Stimulated activated effector memory CD8-positive, alpha-beta T cell treated with anti-CD3 and anti-CD28 coated beads, Interleukin-12 subunit alpha, Interleukin-12 subunit beta, amount 100 ng/mL, for 72 hours (primary cell): ENCODE measurements at regions not wholly inside any gene's neighbourhood (a gene's known extent, or its start where the extent isn't known, plus 50 kb on each side); places are given as distances from the start of the nearest gene placed in this dataset.
"Not testable (repeated sequence)": the region's sequence is repeated elsewhere in the genome, so short reads cannot be mapped to it uniquely, and the experiment has no call there.

Experiments used
- ATAC-seq: fragments of 150-1000 bp; cut with Tn5 transposase; 2 replicates; pipeline ENCODE4 v1.10.0; 2021
- DNase-seq, 2 donors: peaks; one replicate each; pipeline ENCODE4 v3.0.0; 2021 to 2022; ENCODE audit warnings: low spot score in 2 of 2
- H3K27ac Mint-ChIP-seq: one replicate; pipeline ENCODE4 v1.8.0; 2022; ENCODE audit warnings: mild to moderate bottlenecking, mixed read lengths
- H3K36me3 Mint-ChIP-seq: one replicate; pipeline ENCODE4 v1.8.0; 2022; ENCODE audit warnings: mild to moderate bottlenecking, mixed read lengths
- H3K4me1 Mint-ChIP-seq: one replicate; pipeline ENCODE4 v1.8.0; 2022; ENCODE audit warnings: mixed read lengths
- H3K4me3 Mint-ChIP-seq: one replicate; pipeline ENCODE4 v1.8.0; 2022; ENCODE audit warnings: mild to moderate bottlenecking, mixed read lengths
- H3K9me3 Mint-ChIP-seq: one replicate; pipeline ENCODE4 v1.8.0; 2022; ENCODE audit warnings: mixed read lengths

DNA sequence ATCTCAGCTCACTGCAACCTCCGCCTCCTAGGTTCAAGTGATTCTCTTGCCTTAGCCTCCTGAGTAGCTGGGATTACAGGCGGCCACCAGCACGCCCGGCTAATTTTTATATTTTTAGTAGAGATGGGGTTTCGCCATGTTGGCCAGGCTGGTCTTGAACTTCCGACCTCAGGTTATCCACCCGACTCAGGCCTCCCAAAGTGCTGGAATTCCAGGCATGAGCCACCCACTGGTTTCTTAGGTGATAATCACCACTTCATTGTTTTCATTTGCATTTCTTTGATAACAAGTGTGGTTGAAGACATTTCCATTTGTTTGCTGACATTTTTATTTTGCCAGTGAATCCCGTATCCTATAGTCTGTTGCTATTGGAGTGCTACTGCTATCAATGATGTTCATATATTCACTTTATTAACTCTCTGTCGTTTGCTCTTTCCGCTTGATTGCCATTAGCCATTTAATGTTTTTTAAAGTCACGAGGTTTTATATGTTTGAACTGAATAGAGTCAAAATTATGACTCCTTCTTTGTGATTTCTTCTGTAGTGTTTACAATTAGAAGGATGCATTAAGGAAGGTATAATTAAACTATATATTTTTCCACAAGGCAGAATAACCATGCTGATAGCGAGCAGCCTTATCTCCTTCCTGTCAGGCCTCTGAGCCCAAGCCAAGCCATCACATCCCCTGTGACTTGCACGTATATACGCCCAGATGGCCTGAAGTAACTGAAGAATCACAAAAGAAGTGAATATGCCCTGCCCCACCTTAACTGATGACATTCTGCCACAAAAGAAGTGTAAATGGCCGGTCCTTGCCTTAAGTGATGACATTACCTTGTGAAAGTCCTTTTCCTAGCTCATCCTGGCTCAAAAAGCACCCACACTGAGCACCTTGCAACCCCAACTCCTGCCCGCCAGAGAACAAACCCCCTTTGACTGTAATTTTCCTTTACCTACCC, 87.3 kb upstream of the DAPK1 start:
- ATAC-seq, H3K36me3 Mint-ChIP-seq: not testable (repeated sequence)

DNA sequence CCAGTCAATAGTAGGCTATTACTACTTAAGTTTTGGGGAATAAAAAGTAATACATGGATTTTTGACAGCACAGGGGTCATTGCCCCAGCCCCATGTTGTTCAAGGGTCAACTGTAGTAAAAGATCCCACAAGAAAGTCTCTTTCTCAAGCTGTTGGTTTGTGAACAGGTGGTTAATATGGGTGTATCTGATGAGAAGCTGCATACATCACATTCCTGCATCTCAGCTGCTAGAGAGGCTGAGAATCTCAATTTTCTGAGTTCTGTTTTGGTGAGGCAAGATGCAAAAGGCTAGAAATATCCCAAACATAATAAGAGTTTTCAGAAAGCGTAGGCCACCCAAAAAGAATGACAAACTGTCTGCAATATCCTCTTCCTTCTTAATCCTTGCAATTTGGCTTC, 76.8 kb upstream of the DAPK1 start:
- no peak for ATAC-seq
- Mint-ChIP-seq H3K9me3 (peaks cover 3% of the 10 kb centered on the region), H3K27ac (no peak overlapping the region), H3K36me3 (no peaks in the 10 kb centered on the region), H3K4me1 (no peaks in the 10 kb centered on the region), H3K4me3 (no peak overlapping the region)
- DNase-seq: no peak

More for the DNA sequence above, 87.3 kb upstream of the DAPK1 start:
- not testable (repeated sequence) for H3K27ac Mint-ChIP-seq, H3K4me3 Mint-ChIP-seq, H3K9me3 Mint-ChIP-seq, DNase-seq, H3K4me1 Mint-ChIP-seq

DNA sequence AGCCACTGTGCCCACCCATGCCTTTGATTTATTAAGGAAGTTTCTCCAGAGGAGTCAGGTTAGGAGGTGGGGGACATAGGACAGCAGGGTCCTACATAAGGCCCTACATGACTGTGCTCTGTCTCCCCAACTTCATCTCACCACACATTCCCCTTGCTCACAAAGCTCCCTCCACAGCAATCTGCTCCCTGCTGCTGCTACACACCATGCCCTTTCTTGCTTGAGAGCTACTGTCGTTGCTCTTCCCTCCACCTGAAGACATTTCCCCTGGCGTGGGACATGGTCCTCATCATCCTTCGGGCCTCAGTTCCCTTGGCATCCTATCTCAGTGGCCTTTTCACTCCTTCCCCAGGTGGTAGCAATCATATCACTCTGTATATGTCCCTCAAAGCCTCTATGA, 75.9 kb upstream of the DAPK1 start:
- Mint-ChIP-seq H3K4me1 (no peaks in the 10 kb centered on the region), H3K4me3 (no peak overlapping the region), H3K9me3 (no peaks in the 10 kb centered on the region), H3K27ac (no peak overlapping the region), H3K36me3 (no peaks in the 10 kb centered on the region)
- ATAC-seq (no peak), DNase-seq (no peak)

DNA sequence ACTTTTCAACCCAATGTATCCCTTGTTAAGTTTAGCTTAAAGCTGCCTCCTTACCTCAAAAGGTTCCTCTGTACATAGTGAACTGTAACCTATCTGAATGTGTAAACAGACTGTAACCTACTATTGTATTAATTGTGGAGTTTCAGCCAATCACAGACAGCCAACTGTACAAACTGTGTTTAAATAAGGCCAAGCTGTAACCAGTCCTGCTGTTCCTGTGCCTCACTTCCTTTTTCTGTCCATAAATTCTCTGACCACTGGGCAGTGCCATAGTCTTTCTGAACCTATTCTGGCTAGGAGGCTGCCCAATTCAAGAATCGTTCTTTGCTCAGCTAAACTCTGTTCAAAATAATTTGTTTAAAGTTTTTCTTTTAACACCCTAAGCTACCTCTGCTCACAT, 74.7 kb upstream of the DAPK1 start:
- Mint-ChIP-seq H3K36me3 (no peaks in the 10 kb centered on the region), H3K4me1 (no peaks in the 10 kb centered on the region), H3K9me3 (no peaks in the 10 kb centered on the region), H3K4me3 (no peak overlapping the region), H3K27ac (no peak overlapping the region)
- no peak for ATAC-seq
- DNase-seq: no peak

DNA sequence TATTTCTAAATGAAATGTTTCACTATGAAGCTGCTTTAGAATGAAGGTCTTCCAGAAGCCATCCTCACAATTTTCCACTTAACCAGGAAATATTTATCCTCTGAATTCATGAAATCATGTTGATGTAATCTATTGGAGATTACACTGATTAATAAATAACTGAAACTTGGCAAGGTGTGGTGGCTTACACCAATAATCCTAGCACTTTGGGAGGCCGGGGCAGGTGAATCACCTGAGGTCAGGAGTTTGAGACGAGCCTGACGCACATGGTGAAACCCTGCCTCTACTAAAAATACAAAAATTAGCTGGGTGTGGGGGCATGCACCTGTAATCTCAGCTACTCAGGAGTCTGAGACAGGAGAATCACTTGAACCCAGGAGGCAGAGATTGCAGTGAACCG, 73.8 kb upstream of the DAPK1 start:
- not testable (repeated sequence) for ATAC-seq, H3K27ac Mint-ChIP-seq, H3K4me3 Mint-ChIP-seq, H3K36me3 Mint-ChIP-seq, H3K4me1 Mint-ChIP-seq, H3K9me3 Mint-ChIP-seq, DNase-seq

DNA sequence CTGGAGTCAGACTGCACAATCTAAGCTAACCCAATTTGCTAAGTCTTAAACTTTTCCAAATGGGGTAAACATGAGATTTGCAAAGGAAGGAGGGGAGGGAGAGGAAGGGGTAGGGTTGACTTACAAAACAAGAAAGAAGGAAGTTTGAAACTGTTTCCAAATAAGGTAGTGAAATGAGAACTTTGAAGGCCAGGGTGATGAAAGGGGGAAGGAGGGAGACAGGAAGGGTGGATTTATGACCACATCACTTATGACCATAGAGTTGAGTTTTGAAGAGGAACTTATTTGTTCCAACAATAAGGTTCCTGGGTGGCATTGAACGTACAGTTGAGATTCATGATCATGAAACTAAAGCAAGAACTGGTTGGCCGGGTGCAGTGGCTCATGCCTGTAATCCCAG, 72.5 kb upstream of the DAPK1 start:
- DNase-seq (no peak), ATAC-seq (no peak)
- no peaks in the 10 kb centered on the region for H3K36me3 Mint-ChIP-seq
- H3K9me3 Mint-ChIP-seq: no peaks in the 10 kb centered on the region
- no peak overlapping the region for H3K4me3 Mint-ChIP-seq
- no peaks in the 10 kb centered on the region for H3K4me1 Mint-ChIP-seq
- no peak overlapping the region for H3K27ac Mint-ChIP-seq

DNA sequence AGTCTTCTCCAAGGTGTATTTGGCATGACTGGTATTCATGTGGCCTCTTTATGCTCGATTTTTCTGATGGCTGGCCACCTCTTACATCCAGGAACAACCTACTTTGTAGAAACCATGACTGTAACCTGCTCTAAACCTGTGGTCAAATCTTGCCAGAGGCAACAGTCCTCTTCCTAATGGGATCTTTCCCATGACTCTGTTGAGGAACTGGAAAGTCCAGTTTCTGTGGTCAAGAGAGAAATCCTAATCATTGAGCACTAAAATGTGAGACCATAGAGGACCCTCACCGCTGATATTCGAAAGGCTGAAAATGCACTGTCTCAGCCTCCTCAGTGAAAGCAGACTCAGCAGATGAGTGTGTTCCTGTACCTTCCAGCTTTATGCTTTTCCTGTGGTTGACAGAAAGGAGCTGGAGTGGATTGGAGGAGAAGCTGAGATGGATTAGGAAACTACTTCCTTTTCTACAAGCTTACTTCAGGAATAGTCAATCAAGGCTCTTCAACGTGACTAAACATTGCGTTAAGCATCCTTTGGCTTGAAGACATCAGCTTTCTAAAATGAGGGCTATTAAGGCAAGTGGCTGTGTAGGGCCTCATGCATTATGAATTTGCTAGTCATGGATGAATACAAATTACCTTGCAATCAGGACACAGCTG, 69.7 kb upstream of the DAPK1 start:
- Mint-ChIP-seq H3K4me3 (no peak overlapping the region), H3K9me3 (no peaks in the 10 kb centered on the region), H3K4me1 (no peaks in the 10 kb centered on the region), H3K27ac (no peak overlapping the region), H3K36me3 (no peaks in the 10 kb centered on the region)
- ATAC-seq: no peak
- no peak for DNase-seq

DNA sequence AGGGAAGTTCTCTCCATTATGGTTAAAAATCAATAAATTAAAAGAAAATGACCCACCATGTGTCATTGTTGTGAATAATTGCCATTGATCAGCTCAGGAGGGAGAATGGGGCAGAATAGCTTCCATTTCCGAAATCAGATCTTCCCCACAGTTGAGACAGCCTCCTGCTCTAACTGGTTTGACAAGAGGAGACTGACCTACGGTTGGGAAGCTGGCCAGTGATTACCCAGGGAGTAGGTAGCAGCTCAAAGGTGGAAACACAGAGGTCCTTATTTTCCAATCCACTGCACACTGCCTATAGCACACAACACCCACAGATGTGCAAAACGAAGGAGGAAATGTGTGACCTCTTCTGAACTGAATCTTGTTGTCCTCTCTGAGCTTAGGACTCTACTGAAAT, 69.0 kb upstream of the DAPK1 start:
- ATAC-seq: no peak

DNA sequence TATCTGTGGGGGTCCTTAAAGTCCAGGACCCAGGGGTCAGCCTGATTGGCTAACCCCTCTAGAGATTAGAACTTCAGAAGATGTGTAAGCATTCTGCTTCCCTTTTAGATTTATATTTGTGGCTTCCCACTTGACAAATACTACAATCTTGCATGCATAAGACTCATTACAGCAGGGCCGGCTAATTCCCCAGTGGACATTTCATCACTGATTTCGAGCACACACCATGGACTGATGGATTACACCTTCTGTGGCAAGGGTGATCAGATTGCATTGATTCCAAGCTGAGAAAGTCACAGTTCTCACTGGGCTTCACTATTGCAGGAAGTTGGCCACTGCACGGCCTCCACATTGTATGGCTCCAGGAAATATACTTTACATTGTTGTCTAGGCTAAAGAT, 65.8 kb upstream of the DAPK1 start:
- H3K4me3 Mint-ChIP-seq: no peak overlapping the region
- no peak for ATAC-seq

More for the DNA sequence above, 69.0 kb upstream of the DAPK1 start:
- peaks cover 3% of the 10 kb centered on the region for H3K9me3 Mint-ChIP-seq
- no peaks in the 10 kb centered on the region for H3K4me1 Mint-ChIP-seq
- DNase-seq: no peak
- H3K4me3 Mint-ChIP-seq: no peak overlapping the region
- H3K36me3 Mint-ChIP-seq: no peaks in the 10 kb centered on the region
- no peak overlapping the region for H3K27ac Mint-ChIP-seq

DNA sequence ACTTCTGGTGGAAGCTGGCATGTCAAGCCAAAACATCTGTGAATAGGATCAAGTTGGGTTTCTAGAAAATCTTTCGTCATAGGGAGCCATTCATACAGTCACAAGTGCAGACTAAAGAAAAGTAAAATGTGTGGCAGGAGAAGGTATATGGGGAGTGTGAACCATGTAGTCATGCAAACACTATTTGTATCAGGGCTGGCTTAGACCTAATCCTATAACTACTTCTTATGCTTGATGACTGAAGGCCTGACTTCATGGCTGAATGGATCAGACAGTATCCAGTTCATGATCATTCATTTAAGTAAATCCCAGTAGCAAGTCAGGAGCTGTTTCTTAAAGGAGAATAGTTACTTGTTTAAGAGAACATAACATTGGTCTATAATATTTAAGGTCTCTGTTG, 63.8 kb upstream of the DAPK1 start:
- DNase-seq (no peak), ATAC-seq (no peak)
- H3K27ac Mint-ChIP-seq: no peak overlapping the region
- no peaks in the 10 kb centered on the region for H3K36me3 Mint-ChIP-seq
- peaks cover 3% of the 10 kb centered on the region for H3K9me3 Mint-ChIP-seq
- no peaks in the 10 kb centered on the region for H3K4me1 Mint-ChIP-seq
- no peak overlapping the region for H3K4me3 Mint-ChIP-seq

More for the DNA sequence above, 65.8 kb upstream of the DAPK1 start:
- no peak overlapping the region for H3K27ac Mint-ChIP-seq
- H3K9me3 Mint-ChIP-seq: peaks cover 3% of the 10 kb centered on the region
- DNase-seq: no peak
- H3K4me1 Mint-ChIP-seq: no peaks in the 10 kb centered on the region
- no peaks in the 10 kb centered on the region for H3K36me3 Mint-ChIP-seq

DNA sequence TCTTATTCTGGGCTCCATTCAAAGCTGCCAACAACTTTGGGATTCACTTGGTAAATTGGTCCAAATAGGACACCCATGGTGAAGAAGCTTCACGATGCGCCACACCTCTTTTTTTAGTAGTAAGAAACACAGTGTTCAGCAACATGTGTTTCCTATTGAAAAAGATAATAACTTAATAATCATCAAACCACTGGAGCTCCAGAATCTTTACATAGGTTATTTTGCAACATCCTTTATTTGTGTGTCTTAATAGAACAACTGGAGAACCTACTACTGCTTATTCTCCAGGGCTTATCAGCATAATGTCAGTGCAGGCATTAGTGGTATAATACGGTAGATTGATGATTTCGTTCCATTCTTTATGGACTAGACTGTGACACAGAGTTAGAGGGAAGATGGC, 63.3 kb upstream of the DAPK1 start:
- Mint-ChIP-seq H3K36me3 (no peaks in the 10 kb centered on the region), H3K9me3 (peaks cover 3% of the 10 kb centered on the region), H3K27ac (no peak overlapping the region), H3K4me3 (no peak overlapping the region), H3K4me1 (no peaks in the 10 kb centered on the region)
- no peak for ATAC-seq
- no peak for DNase-seq

DNA sequence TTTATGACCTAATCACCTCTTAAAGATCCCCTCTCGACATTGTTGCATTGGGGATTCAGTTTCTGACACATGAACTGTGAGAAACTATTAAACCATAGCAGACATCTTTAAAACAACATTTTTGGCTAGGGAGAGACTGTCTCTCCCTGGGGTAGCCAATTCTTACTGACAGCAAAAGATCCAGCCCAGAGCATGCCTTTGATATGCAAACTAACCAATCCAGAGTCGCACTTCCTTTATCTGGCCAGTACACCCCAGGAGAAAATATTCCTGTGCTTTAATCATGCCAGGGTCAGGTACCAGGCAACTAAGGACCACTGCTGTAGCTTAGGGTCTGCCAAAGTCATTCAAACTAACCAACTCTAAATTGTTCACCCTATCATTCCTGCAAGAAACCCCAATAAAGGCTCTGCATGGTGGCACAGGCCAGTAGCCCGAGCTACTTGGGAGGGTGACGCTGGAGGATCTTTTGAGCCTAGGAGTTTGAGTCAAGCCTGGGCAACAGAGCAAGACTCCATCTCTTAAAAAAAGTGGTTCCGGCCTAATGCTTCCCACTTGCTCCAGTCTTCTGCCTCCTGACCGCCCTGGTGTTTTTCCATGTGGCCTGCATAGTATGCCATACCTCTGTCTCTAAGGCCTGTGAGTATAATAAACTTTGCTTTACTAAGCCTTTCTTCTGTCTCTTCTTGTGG, 62.3 kb upstream of the DAPK1 start:
- Mint-ChIP-seq H3K27ac (no peak overlapping the region), H3K9me3 (peaks cover 3% of the 10 kb centered on the region), H3K4me3 (no peak overlapping the region), H3K36me3 (no peaks in the 10 kb centered on the region), H3K4me1 (no peaks in the 10 kb centered on the region)
- ATAC-seq (no peak), DNase-seq (no peak)

DNA sequence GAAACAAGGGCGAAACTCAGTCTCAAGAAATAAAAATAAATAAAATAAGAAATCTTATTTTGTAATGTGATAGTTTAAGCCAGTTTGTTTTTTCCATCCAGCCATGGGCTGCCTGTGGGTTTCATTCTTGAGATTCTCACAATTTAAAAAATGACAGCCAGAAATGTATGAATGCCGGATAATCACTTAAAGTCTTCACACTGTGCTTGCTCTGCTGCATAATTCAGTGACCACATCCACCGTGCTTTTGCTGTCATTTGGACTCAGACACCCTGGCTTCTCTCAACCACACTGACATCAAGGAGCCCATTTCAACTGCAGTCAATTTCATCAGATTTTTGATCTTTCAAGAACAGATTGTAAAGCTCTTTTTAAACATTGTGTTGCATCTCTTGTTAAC, 61.0 kb upstream of the DAPK1 start:
- H3K9me3 Mint-ChIP-seq: peaks cover 3% of the 10 kb centered on the region
- no peaks in the 10 kb centered on the region for H3K36me3 Mint-ChIP-seq
- no peak overlapping the region for H3K4me3 Mint-ChIP-seq
- H3K27ac Mint-ChIP-seq: no peak overlapping the region
- no peak for ATAC-seq
- H3K4me1 Mint-ChIP-seq: no peaks in the 10 kb centered on the region
- no peak for DNase-seq

DNA sequence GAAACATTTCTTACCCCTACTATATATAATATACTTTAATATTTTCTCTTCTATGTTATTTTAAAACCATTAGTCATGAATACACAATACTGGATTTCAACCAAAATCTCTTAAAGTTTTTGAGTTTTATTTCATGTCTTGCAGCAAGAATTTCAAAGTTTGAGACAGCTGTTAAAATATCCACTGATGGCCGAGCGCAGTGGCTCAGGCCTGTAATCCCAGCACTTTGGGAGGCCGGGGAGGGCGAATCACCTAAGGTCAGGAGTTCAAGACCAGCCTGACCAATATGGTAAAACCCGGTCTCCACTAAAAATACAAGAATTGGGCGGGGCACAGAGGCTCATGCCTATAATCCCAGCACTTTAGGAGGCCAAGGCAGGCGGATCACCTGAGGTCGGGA, 59.7 kb upstream of the DAPK1 start:
- DNase-seq: no peak

DNA sequence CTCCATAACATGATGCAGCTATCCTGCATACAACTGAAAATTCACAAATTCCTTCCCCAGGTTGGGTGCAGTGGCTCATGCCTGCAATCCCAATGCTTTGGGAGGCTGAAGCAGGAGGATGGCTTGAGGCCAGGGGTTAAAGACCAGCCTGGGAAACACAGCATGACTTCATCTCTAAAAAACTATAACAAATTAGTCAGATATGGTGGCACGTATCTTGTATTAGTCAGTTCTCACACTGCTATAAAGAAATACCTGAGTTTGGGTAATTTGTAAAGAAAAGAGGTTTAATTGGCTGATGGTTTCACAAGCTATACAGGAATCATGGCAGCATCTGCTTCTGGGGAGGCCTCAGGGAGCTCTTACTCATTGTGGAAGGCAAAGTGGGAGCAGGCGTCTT, 56.4 kb upstream of the DAPK1 start:
- Mint-ChIP-seq H3K4me1 (peaks cover 2% of the 10 kb centered on the region), H3K27ac (no peak overlapping the region), H3K9me3 (no peaks in the 10 kb centered on the region), H3K36me3 (no peaks in the 10 kb centered on the region), H3K4me3 (no peak overlapping the region)
- ATAC-seq (no peak), DNase-seq (no peak)

More for the DNA sequence above, 59.7 kb upstream of the DAPK1 start:
- ATAC-seq: no peak
- no peaks in the 10 kb centered on the region for H3K4me1 Mint-ChIP-seq
- peaks cover 3% of the 10 kb centered on the region for H3K9me3 Mint-ChIP-seq
- H3K27ac Mint-ChIP-seq: no peak overlapping the region
- no peak overlapping the region for H3K4me3 Mint-ChIP-seq
- H3K36me3 Mint-ChIP-seq: no peaks in the 10 kb centered on the region
